HG03432 (cell line): ENCODE measurements at regions not wholly inside any gene's neighbourhood (a gene's known extent, or its start where the extent isn't known, plus 50 kb on each side); places are given as distances from the start of the nearest gene placed in this dataset.
"Not testable (repeated sequence)": the region's sequence is repeated elsewhere in the genome, so short reads cannot be mapped to it uniquely, and the experiment has no call there.

Experiments
- ATAC-seq: cut with Tn5 transposase; IDR thresholded peaks from one replicate; pipeline ENCODE4 v1.9.1; 2021; ENCODE audit warnings: mild to moderate bottlenecking, moderate library complexity; ENCODE audit not compliant: unreplicated experiment

GRCh38 chr2:142827170-142827569 is 50.3 kb upstream of the KYNU start:
- ATAC-seq: no peak

GRCh38 chr2:142825861-142826260 is 51.6 kb upstream of the KYNU start:
- ATAC-seq: no peak

DNA sequence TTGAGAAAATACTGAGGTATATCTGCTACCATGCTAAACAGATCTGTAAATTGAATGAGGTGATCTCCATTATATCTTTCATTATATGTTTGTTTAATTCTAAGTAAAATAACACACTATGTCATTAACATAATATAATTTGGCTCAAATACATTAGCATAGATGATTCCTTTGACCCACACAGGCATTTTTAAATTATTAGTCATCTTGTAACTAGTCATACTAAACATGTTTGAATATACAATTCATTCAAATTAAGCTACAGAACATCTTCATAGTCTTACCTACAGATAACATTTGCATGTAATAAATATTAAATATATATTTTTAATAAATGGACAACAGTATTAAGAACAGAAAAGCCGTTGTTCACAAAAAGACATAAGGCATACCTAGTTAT is 52.7 kb upstream of the KYNU start:
- no peak for ATAC-seq

GRCh38 chr2:142822190-142822589 is 55.3 kb upstream of the KYNU start:
- no peak for ATAC-seq

DNA sequence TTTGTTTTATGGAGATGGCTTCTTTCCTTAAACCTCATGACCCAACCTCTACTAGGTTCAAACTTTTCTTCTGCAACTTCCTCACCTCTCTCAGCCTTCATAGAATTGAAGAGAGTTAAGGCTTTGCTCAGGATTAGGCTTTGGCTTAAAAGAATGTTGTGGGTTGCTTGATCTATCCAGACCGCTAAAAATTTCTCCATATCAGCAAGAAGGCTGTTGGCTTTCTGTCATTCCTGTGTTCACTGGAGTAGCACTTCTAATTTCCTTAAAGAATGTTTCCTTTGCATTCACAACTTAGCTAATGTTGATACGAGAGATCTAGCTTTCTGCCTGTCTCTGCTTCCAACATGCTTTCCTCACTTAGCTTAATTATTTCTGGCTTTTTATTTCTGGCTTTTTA is 58.1 kb upstream of the KYNU start:
- no peak for ATAC-seq

GRCh38 chr2:142815375-142815774 is 62.1 kb upstream of the KYNU start:
- ATAC-seq: no peak

DNA sequence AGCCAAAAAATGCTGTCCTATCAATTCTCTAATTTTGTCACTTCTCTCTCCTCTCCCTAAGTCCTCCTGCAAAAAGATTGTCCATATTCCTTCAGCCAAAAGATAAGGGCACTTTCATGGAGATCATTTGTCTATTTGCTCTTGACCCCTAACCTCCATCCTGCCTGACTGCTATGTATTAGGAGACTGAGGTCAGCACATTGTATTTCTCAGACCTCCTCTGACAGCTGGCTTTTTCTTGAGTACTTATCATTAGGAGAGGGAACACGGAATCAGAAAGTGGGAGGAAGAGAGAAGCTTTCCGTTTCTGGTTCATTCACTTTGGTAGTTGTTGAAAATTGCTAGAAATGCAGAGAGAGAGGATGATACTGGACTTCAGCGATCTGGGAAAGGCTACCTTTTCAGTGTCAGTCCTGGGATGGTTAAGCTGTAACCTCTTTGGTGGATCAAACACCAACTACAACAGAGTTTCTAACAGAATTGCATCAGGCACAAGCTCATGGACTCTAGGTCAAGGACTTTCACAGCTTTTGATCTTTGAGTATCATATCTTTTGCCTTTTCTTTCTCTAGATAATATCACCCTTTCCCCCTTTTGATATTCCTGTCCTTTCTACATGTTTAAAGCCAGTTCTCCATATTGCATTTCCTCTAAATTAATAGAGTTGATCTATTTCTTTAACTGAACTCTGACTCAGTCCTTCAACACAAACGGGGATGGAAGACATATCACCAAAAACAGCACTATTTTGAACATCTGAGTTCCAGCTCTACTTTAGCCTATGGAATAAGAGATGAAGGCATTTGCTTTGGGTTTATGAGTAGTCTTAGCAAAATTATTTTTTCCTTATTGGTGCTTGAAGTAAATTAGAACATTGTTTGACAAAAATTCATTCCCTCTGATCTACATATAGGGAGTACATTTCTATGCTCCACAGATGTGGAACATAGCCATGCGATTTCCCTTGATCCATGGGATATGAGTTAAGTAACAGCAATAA is 63.3 kb upstream of the KYNU start:
- ATAC-seq: no peak

- not testable (repeated sequence) for ATAC-seq
Measured at GRCh38 chr2:142811644-142812043, 65.8 kb upstream of the KYNU start.

- no peak for ATAC-seq
Measured at GRCh38 chr2:142805244-142805643, 72.2 kb upstream of the KYNU start.

DNA sequence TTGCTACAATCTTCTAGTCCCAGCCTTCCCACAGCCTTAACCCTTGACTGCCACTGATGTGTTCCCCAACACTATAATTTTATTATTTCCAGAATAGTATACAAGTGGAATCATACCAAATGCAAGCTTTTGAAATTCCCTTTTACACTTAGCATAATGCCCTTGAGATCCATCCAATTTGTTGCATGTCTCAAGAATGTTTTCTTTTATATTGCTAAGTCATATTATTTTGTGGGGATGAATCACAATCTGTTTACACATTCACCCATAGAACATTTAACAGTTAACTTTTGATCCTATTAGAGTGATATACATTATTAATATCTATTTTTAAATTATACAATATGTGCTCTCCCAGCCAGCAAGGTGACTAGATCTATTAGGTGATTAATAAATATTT is 74.3 kb upstream of the KYNU start:
- ATAC-seq: no peak

DNA sequence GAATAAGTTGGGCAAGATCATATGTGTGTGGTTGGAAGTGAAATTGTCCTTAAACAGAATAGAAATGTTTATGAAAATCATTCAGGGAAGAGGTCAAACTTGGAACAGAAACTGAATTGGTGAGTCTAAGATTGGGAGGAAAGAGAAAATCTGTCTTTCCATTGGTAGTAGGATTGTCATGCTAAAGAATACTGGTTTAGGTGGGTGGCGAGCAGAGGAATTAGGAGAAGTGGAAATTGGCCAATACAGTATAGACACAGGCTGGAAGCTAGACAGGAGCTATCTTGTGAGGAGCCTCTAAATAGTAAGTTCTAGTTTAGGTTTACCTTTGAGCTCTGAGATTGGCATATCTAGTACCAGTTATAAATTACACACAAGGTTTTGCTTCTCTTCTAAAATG is 80.9 kb upstream of the KYNU start:
- ATAC-seq: no peak

GRCh38 chr2:142796161-142796560 is 81.3 kb upstream of the KYNU start:
- no peak for ATAC-seq

DNA sequence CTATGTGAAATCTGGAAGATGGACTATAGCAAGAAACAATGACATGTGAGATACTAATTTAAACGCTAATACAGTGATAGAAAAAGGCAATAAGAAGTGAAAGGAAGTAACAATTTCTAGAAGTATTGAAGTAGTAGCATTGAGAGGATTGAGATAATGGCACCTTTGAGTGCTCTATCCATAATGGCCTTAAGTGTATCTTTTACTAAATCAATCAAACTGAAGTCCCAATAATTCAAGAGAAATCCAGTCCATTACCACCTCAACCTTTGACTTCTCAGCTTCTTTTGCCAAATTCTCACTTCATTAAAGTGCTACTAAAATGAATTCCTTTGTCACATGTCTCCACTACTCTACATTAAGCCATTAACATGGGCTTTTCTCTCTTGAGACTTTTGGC is 82.6 kb upstream of the KYNU start:
- ATAC-seq: no peak

GRCh38 chr2:142792328-142792727 is 85.1 kb upstream of the KYNU start:
- not testable (repeated sequence) for ATAC-seq

DNA sequence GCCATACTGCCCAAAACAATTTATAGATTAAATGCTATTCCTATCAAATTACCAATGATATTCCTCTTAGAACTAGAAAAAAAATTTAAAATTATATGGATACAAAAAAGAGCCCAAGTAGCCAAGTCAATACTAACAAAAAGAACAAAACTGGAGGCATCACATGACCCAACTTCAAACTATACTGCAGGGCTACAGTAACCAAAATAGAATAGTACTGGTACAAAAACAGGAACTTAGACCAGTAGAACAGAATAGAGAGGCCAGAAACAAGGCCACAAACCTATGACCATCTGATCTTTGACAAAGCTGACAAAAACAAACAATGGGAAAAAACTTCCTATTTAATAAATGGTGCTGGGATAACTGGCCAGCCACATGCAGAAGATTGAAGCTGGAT is 86.1 kb upstream of the KYNU start:
- no peak for ATAC-seq

DNA sequence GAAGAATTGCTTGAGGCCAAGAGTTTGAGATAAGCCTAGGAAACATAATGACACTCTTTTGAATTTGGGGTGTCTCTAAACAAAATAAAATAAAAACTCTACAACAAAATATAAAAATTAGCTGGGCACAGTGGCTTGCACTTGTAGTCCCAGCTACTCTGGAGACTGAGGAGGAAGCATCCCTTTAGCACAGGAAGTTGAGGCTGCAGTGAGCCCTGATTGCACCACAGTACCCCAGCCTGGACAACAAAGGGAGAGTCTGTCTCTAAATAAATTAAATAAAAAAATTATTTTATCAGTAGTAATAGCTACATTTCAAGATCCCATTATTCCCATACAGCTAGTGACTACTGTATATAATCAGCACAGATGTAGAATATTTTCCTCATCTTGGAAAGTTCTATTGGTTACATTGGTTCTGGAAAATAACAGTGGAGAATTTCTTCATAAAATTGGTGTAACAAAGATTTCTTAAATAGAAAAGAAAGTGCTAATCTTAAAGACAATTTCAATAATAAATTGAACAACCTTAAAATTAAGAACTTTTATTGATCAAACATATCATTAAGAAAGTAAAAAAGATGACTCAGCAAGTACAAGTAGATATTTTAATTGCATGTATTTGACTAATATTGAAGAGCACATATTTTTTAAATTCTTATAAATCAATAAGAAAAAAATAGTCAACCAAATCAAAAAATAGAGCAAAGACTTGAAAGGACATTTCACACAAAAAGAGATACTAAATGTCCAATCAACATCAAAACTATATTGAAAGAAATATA is 90.4 kb upstream of the KYNU start:
- ATAC-seq: no peak

DNA sequence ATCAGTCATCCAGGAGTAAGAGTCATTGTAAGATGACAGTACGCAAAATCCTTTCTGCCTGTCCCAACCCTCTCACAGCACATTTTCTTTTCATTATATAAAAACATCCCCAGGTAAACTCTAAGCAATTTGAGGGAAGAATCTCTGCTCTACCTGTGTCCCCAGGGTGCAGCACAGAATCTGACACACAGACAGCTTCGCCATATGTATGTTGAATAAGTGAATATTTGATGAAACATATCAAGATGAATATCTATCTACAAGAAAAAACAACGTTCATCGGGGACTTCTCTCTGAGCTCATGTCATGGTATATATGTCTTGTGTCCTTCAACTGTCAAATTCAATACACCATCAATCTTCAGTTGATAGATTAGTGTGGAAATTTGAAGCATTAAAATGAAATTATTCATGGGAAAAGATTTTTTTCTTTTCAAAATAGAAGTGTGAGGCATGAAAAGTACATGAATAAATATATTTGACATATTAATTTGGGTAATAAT is 94.5 kb upstream of the KYNU start:
- no peak for ATAC-seq

- no peak for ATAC-seq
Measured at GRCh38 chr2:142781146-142781545, 96.3 kb upstream of the KYNU start.

DNA sequence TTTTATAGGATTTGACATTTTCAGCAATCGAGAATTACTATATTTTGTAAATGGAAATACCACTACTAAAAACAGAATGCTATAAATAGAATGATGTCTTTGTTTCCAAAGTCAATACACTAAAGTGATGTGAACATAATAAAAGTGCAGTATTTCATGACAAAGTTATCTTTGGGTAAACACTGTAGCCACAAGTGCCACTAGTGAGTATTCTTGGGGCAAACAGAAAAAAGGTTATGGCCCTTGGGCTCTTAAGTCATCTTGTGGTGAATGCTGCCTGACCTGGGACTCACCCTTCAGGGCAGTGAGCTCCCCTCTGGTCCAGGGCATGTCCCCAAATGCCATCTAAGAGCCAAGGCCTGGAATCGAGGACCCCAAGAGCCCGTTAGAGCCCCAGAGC is 99.2 kb upstream of the KYNU start:
- no peak for ATAC-seq

GRCh38 chr2:142777742-142778141 is 99.7 kb upstream of the KYNU start:
- ATAC-seq: no peak

DNA sequence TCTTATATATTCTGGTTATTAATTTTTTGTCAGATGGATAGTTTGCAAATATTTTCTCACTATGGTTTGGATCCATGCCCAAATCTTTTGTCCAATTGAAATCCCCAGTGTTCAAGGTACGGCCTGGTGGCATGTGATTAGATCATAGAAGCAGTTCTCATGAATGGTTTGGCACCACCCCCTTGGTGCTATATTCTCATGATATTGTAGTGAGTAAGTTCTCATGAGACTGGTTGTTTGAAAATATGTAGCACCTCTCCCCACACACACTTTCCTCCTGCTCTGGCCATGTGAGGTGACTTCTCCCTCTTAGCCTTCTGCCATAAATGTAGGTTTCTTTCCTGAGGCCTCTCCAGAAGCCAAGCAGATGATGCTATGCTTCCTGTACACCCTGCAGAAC is 107.7 kb upstream of the KYNU start:
- no peak for ATAC-seq

DNA sequence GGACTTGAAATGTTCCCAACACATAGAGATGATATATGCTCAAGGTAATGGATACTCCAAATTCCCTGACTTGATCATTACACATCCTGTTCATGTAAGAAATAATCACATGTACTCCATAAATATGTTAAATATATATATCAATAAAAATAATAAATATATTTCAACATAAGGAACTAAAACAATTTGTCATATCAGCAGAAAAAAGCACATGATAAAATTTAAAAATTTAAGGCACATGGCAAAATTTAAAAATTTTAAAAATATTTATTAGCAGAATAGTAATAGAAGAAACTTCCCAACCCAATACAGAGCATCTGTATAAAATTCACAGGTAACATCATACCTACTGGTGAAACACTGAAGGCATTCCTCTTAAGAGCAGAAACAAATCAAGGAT is 109.6 kb upstream of the KYNU start:
- ATAC-seq: no peak
